ENCODE measurements at regions not wholly inside any gene's neighbourhood (a gene's known extent, or its start where the extent isn't known, plus 50 kb on each side); places are given as distances from the start of the nearest gene placed in this dataset.

- no peak overlapping the region for H3K4me2 ChIP-seq (ENCODE audit: low read length)
These were observed 97.8 kb downstream of the BANF2 start for GRCh38 chr20:17797579-17797978.

GRCh38 chr20:17797161-17797560 is 97.4 kb downstream of the BANF2 start:
- no peaks in the 10 kb centered on the region for H3F3A ChIP-seq (ENCODE audit: insufficient read depth, low read length, poor library complexity, severe bottlenecking)
- H3K4me2 ChIP-seq (ENCODE audit: low read length), result no peak overlapping the region
- H3K9ac ChIP-seq (ENCODE audit: low read length), result no peak overlapping the region
- no peak overlapping the region for H2AFZ ChIP-seq (ENCODE audit: low read depth, low read length)
- no peak overlapping the region for H3K4me3 ChIP-seq (ENCODE audit: low read length)
- H3K79me2 ChIP-seq (replicated peaks; ENCODE audit: insufficient read depth, low read length), result no peaks in the 10 kb centered on the region
- no peaks in the 10 kb centered on the region for H3K36me3 ChIP-seq (ENCODE audit: insufficient read depth, low read length)
- no peaks in the 10 kb centered on the region for H3K27me3 ChIP-seq (ENCODE audit: insufficient read depth, low read depth, low read length)
- no peaks in the 10 kb centered on the region for H4K20me1 ChIP-seq (ENCODE audit: insufficient read depth)
- H3K27ac ChIP-seq (ENCODE audit: low read length), result no peak overlapping the region
- H3K9me3 ChIP-seq (ENCODE audit: low read length), result no peaks in the 10 kb centered on the region
- H3K9me2 ChIP-seq (ENCODE audit: insufficient read depth, low read length), result no peaks in the 10 kb centered on the region
- TF ChIP-seq RAD21 (conservative IDR thresholded peaks at IDR 0.05) (no peak), TAF1 (IDR thresholded peaks at IDR 0.05; ENCODE audit: low read depth) (no peak), MXI1 (conservative IDR thresholded peaks at IDR 0.05; ENCODE audit: poor library complexity, severe bottlenecking) (no peak), SMC3 (conservative IDR thresholded peaks at IDR 0.05; ENCODE audit: poor library complexity) (no peak), POLR2AphosphoS5 (IDR thresholded peaks at IDR 0.05) (no peak), EZH2 (IDR thresholded peaks at IDR 0.05; ENCODE audit: borderline replicate concordance, insufficient read depth, low read length, poor library complexity, severe bottlenecking) (no peak), REST (IDR thresholded peaks at IDR 0.05; ENCODE audit: borderline replicate concordance) (no peak), EP300 (conservative IDR thresholded peaks at IDR 0.05; ENCODE audit: poor library complexity, severe bottlenecking) (no peak)

More at GRCh38 chr20:17797579-17797978, 97.8 kb downstream of the BANF2 start:
- no peak overlapping the region for H2AFZ ChIP-seq (ENCODE audit: low read depth, low read length)
- no peak overlapping the region for H3K27ac ChIP-seq (ENCODE audit: low read length)
- no peaks in the 10 kb centered on the region for H3K9me3 ChIP-seq (ENCODE audit: low read length)
- H3K79me2 ChIP-seq (replicated peaks; ENCODE audit: insufficient read depth, low read length), result no peaks in the 10 kb centered on the region
- H3K36me3 ChIP-seq (ENCODE audit: insufficient read depth, low read length), result no peaks in the 10 kb centered on the region
- no peaks in the 10 kb centered on the region for H3K27me3 ChIP-seq (ENCODE audit: insufficient read depth, low read depth, low read length)
- no peaks in the 10 kb centered on the region for H3K9me2 ChIP-seq (ENCODE audit: insufficient read depth, low read length)
- no peak overlapping the region for H3K9ac ChIP-seq (ENCODE audit: low read length)
- no peaks in the 10 kb centered on the region for H3F3A ChIP-seq (ENCODE audit: insufficient read depth, low read length, poor library complexity, severe bottlenecking)
- no peak overlapping the region for H3K4me3 ChIP-seq (ENCODE audit: low read length)
- TF ChIP-seq EZH2 (IDR thresholded peaks at IDR 0.05; ENCODE audit: borderline replicate concordance, insufficient read depth, low read length, poor library complexity, severe bottlenecking) (no peak), RAD21 (conservative IDR thresholded peaks at IDR 0.05) (no peak), CTCF (IDR thresholded peaks at IDR 0.05; ENCODE audit: poor library complexity, severe bottlenecking) (no peak), TAF1 (IDR thresholded peaks at IDR 0.05; ENCODE audit: low read depth) (no peak), SMC3 (conservative IDR thresholded peaks at IDR 0.05; ENCODE audit: poor library complexity) (no peak), MXI1 (conservative IDR thresholded peaks at IDR 0.05; ENCODE audit: poor library complexity, severe bottlenecking) (no peak), EP300 (conservative IDR thresholded peaks at IDR 0.05; ENCODE audit: poor library complexity, severe bottlenecking) (no peak), REST (IDR thresholded peaks at IDR 0.05; ENCODE audit: borderline replicate concordance) (no peak), POLR2AphosphoS5 (IDR thresholded peaks at IDR 0.05) (no peak)
- H4K20me1 ChIP-seq (ENCODE audit: insufficient read depth), result no peaks in the 10 kb centered on the region

Data from neural cell (in vitro differentiated cells).